ENCODE measurements at regions not wholly inside any gene's neighbourhood (a gene's known extent, or its start where the extent isn't known, plus 50 kb on each side); places are given as distances from the start of the nearest gene placed in this dataset.
"Not testable (repeated sequence)": the region's sequence is repeated elsewhere in the genome, so short reads cannot be mapped to it uniquely, and the experiment has no call there.

- TF ChIP-seq TCF12 (IDR thresholded peaks at IDR 0.05) (no peak), FOXJ3 (CRISPR knock-in tag; IDR thresholded peaks at IDR 0.05) (no peak), RXRA (IDR thresholded peaks at IDR 0.05; ENCODE audit: borderline replicate concordance, low read depth) (no peak), YY1 (IDR thresholded peaks at IDR 0.05; ENCODE audit: low read depth) (no peak)
- TF ChIP-seq, protein P1, sequence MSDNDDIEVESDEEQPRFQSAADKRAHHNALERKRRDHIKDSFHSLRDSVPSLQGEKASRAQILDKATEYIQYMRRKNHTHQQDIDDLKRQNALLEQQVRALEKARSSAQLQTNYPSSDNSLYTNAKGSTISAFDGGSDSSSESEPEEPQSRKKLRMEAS (IDR thresholded peaks at IDR 0.05; ENCODE audit: low read depth), result no peak
Observed at GRCh38 chr11:127790592-127790991, 790.0 kb upstream of the KIRREL3 start (continued).

- ChIA-PET CTCF (interaction anchor here (0.6 to 1.7 kb wide), 11 partner anchors 8 to 380 kb away, joined by 3 to 6 read pairs (median 4); no protein-coding TSS in a partner anchor), POLR2A (no interaction called here)
- Histone ChIP-seq H3K9me3 (no peaks in the 10 kb centered on the region), H3K4me2 (no peak overlapping the region), H3K36me3 (replicated peaks in 1 of 2; ENCODE audit: control insufficient read depth in 1 of 2, insufficient read depth in 2 of 2, low read length in 1 of 2) (no peaks in the 10 kb centered on the region), H3K79me2 (ENCODE audit: insufficient read depth) (no peaks in the 10 kb centered on the region), H2AFZ (ENCODE audit: low read depth) (no peak overlapping the region), H3K4me1 (ENCODE audit: control insufficient read depth in 1 of 2, insufficient read depth in 2 of 2, low read depth in 1 of 2, low read length in 1 of 2) (no peaks in the 10 kb centered on the region), H3F3A (replicated peaks; ENCODE audit: insufficient read depth) (no peaks in the 10 kb centered on the region), H3K27ac (ENCODE audit: low read depth in 2 of 2, low read length in 1 of 2) (no peak overlapping the region), H3K9ac (no peak overlapping the region), H3K9me2 (no peaks in the 10 kb centered on the region), H3K27me3 (ENCODE audit: insufficient read depth) (no peaks in the 10 kb centered on the region), H3K4me3 (ENCODE audit: low read depth in 2 of 2, low read length in 1 of 2) (no peak overlapping the region; a peak in 1 of 4 replicates), H4K20me1 (ENCODE audit: insufficient read depth) (no peaks in the 10 kb centered on the region)
- WGBS (ENCODE audit: low lambda C conversion rate), result 53% methylated on average over 7 of the region's 7 CpGs
- TF ChIP-seq ELF1 (IDR thresholded peaks at IDR 0.05) (no peak), RAD21 (IDR thresholded peaks at IDR 0.05; ENCODE audit: low read length) (peak; percentile 66), SMC3 (IDR thresholded peaks at IDR 0.05; ENCODE audit: low read depth, low read length) (peak; percentile 53; the same call in 1 of the 2 replicates), FOXM1 (IDR thresholded peaks at IDR 0.05; ENCODE audit: low read depth) (no peak), TCF12 (IDR thresholded peaks at IDR 0.05) (no peak), ZBTB33 (IDR thresholded peaks at IDR 0.05; ENCODE audit: borderline replicate concordance, low read depth) (no peak), SIN3A (IDR thresholded peaks at IDR 0.05; ENCODE audit: borderline replicate concordance, low read depth, low read length) (no peak), TAF1 (IDR thresholded peaks at IDR 0.05; ENCODE audit: borderline replicate concordance, low read depth, low read length) (no peak)
- TF ChIP-seq, protein P2, sequence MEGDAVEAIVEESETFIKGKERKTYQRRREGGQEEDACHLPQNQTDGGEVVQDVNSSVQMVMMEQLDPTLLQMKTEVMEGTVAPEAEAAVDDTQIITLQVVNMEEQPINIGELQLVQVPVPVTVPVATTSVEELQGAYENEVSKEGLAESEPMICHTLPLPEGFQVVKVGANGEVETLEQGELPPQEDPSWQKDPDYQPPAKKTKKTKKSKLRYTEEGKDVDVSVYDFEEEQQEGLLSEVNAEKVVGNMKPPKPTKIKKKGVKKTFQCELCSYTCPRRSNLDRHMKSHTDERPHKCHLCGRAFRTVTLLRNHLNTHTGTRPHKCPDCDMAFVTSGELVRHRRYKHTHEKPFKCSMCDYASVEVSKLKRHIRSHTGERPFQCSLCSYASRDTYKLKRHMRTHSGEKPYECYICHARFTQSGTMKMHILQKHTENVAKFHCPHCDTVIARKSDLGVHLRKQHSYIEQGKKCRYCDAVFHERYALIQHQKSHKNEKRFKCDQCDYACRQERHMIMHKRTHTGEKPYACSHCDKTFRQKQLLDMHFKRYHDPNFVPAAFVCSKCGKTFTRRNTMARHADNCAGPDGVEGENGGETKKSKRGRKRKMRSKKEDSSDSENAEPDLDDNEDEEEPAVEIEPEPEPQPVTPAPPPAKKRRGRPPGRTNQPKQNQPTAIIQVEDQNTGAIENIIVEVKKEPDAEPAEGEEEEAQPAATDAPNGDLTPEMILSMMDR (IDR thresholded peaks at IDR 0.05), result peak; percentile 34; the same call in 1 of the 2 replicates
- peak; percentile 58 for DNase-seq
Observed at GRCh38 chr11:127789927-127790326, 789.4 kb upstream of the KIRREL3 start.

DNA sequence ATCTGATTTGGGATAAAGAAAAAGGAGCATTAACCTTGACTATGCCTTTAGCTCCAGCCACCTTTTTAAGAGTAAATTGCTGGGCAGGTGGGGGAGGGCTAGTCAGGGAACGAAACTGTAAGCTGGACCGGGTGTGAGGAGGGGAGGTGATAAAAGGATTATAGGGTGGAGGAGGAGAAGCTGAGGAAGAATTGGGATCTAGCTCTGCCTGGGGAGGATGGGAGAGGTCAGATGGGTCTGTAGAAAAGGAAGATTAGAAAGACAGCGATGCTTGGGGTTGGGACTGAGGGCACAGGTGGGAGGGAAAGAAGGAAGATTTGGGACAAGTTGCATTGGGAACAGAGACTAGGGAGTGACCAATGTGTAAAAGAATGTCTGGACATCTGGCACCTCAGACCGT, 772.4 kb upstream of the KIRREL3 start:
- H3K9me2 ChIP-seq; H4K20me1 ChIP-seq (ENCODE audit: insufficient read depth); H3K9ac ChIP-seq; H3K27me3 ChIP-seq (ENCODE audit: insufficient read depth); H3K27ac ChIP-seq (ENCODE audit: low read depth in 2 of 2, low read length in 1 of 2); DNase-seq; H3K79me2 ChIP-seq (ENCODE audit: insufficient read depth); H3K4me2 ChIP-seq; CTCF ChIA-PET; H3K9me3 ChIP-seq; H3K4me3 ChIP-seq (ENCODE audit: low read depth in 2 of 2, low read length in 1 of 2); H3F3A ChIP-seq (replicated peaks; ENCODE audit: insufficient read depth); H3K4me1 ChIP-seq (ENCODE audit: control insufficient read depth in 1 of 2, insufficient read depth in 2 of 2, low read depth in 1 of 2, low read length in 1 of 2); H3K36me3 ChIP-seq (replicated peaks in 1 of 2; ENCODE audit: control insufficient read depth in 1 of 2, insufficient read depth in 2 of 2, low read length in 1 of 2); H2AFZ ChIP-seq (ENCODE audit: low read depth); POLR2A ChIA-PET: not testable (repeated sequence)
- WGBS (ENCODE audit: low lambda C conversion rate), result 35% methylated on average over 4 of the region's 4 CpGs

DNA sequence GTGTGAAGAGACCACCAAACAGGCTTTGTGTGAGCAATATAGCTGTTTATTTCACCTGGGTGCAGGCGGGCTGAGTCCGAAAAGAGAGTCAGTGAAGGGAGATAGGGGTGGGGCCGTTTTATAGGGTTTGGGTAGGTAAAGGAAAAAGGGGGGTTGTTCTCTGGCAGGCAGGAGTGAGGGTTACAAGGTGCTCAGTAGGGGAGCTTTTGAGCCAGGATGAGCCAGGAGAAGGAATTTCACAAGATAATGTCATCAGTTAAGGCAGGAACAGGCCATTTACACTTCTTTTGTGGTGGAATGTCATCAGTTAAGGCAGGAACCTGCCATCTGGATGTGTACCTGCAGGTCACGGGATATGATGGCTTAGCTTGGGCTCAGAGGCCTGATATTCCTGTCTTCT, 768.4 kb upstream of the KIRREL3 start:
- DNase-seq; H3K27me3 ChIP-seq (ENCODE audit: insufficient read depth); H3K79me2 ChIP-seq (ENCODE audit: insufficient read depth); H4K20me1 ChIP-seq (ENCODE audit: insufficient read depth); H3K4me3 ChIP-seq (ENCODE audit: low read depth in 2 of 2, low read length in 1 of 2); H3K9me2 ChIP-seq; H3K4me1 ChIP-seq (ENCODE audit: control insufficient read depth in 1 of 2, insufficient read depth in 2 of 2, low read depth in 1 of 2, low read length in 1 of 2); POLR2A ChIA-PET; H3K27ac ChIP-seq (ENCODE audit: low read depth in 2 of 2, low read length in 1 of 2); H3F3A ChIP-seq (replicated peaks; ENCODE audit: insufficient read depth); H2AFZ ChIP-seq (ENCODE audit: low read depth); H3K9me3 ChIP-seq; CTCF ChIA-PET; H3K36me3 ChIP-seq (replicated peaks in 1 of 2; ENCODE audit: control insufficient read depth in 1 of 2, insufficient read depth in 2 of 2, low read length in 1 of 2); H3K4me2 ChIP-seq; H3K9ac ChIP-seq: not testable (repeated sequence)
- 25% methylated on average over 4 of the region's 4 CpGs for WGBS (ENCODE audit: low lambda C conversion rate)

Measured in SK-N-SH (cell line).